MM.1S (cell line): ENCODE measurements at regions not wholly inside any gene's neighbourhood (a gene's known extent, or its start where the extent isn't known, plus 50 kb on each side); places are given as distances from the start of the nearest gene placed in this dataset.

Source experiments
- CTCF ChIP-seq: fragments of 300-600 bp; sonication (generic); IDR thresholded peaks from 2 replicates; pipeline ENCODE4 v1.5.1; 2016; ENCODE audit warnings: antibody characterized with exemption, low read length, mixed read lengths
- EZH2 ChIP-seq: fragments of 300-600 bp; sonication (generic); optimal IDR thresholded peaks from 2 replicates; pipeline ENCODE3; 2017; ENCODE audit warnings: low read depth, mild to moderate bottlenecking, antibody characterized with exemption, low read length, mixed read lengths
- EZH2phosphoT487 ChIP-seq: fragments of 300-600 bp; sonication (generic); IDR thresholded peaks from 2 replicates; pipeline ENCODE4 v1.6.1; 2018; ENCODE audit warnings: antibody characterized with exemption, low read length

GRCh38 chr13:40026741-40027140 is 371.3 kb downstream of the COG6 start:
- TF ChIP-seq CTCF: no peak
- TF ChIP-seq EZH2: no peak
- TF ChIP-seq EZH2phosphoT487: no peak
